ENCODE measurements at regions not wholly inside any gene's neighbourhood (a gene's known extent, or its start where the extent isn't known, plus 50 kb on each side); places are given as distances from the start of the nearest gene placed in this dataset.

DNA sequence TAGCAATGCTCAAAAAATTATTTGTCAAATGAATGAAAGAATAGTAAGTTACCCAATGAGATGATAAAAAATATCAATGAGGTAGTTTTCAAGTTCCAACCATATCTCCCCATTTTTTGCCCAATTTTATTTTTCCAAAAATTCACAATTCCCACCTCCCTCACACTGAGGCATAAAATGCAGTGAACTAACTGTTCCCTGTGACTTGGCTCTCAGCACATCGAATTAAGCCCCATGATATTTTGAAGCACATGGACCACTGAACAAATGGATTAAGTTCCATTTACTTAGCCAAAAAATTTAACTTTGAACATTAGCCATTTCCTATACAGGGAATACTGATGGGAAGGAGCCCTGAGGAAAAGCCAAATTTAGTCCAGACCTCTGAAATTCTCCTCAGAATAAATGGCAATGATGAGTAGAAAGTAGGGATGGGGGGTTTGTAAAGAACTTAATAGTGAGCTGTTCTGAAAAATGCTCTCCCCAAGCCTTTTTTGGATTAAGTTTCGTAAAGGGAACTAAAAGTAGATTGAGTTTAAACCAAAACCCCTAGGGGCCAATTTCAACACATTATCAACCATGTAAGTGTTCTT lies 166.3 kb upstream of the GRM3 start (continued):
- TF ChIP-seq, protein P1, sequence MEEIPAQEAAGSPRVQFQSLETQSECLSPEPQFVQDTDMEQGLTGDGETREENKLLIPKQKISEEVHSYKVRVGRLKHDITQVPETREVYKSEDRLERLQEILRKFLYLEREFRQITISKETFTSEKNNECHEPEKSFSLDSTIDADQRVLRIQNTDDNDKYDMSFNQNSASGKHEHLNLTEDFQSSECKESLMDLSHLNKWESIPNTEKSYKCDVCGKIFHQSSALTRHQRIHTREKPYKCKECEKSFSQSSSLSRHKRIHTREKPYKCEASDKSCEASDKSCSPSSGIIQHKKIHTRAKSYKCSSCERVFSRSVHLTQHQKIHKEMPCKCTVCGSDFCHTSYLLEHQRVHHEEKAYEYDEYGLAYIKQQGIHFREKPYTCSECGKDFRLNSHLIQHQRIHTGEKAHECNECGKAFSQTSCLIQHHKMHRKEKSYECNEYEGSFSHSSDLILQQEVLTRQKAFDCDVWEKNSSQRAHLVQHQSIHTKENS (CRISPR knock-in tag; IDR thresholded peaks at IDR 0.05) = no peak
- TF ChIP-seq GATAD2B (IDR thresholded peaks at IDR 0.05; ENCODE audit: borderline replicate concordance) (no peak), ZFP30 (CRISPR knock-in tag; IDR thresholded peaks at IDR 0.05; ENCODE audit: borderline replicate concordance) (no peak), CC2D1A (IDR thresholded peaks at IDR 0.05) (no peak)
- TF ChIP-seq, protein P2, sequence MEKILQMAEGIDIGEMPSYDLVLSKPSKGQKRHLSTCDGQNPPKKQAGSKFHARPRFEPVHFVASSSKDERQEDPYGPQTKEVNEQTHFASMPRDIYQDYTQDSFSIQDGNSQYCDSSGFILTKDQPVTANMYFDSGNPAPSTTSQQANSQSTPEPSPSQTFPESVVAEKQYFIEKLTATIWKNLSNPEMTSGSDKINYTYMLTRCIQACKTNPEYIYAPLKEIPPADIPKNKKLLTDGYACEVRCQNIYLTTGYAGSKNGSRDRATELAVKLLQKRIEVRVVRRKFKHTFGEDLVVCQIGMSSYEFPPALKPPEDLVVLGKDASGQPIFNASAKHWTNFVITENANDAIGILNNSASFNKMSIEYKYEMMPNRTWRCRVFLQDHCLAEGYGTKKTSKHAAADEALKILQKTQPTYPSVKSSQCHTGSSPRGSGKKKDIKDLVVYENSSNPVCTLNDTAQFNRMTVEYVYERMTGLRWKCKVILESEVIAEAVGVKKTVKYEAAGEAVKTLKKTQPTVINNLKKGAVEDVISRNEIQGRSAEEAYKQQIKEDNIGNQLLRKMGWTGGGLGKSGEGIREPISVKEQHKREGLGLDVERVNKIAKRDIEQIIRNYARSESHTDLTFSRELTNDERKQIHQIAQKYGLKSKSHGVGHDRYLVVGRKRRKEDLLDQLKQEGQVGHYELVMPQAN (IDR thresholded peaks at IDR 0.05; ENCODE audit: borderline replicate concordance) = no peak

DNA sequence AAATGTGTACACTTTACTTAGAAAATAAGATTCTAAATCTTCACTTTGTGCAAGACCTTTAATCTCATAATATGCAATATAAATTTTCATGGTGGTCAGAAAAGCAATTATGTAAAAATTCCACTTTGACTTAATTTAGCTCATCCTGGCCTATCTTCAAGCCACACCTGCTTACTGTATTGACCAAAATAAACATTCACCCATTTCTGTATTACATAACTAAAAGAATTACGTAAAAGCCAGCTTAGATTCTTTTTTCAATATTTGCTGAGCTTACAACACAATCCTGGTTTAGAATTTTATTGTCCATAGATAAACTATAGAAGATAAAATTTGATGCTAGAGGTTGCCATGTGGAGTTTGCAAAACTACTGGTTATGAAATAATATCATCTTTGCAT lies 172.9 kb upstream of the GRM3 start:
- H3K27ac ChIP-seq (ENCODE audit: extremely low read depth, low read depth, low read length) = no peak overlapping the region
- CTCF ChIA-PET (ENCODE audit: low intra/inter-chr PET ratio) = no interaction called here
- no peaks in the 10 kb centered on the region for H3K9me3 ChIP-seq (replicated peaks; ENCODE audit: control insufficient read depth, insufficient read depth, low read depth, low read length)
- FAIRE-seq (no peak), DNase-seq (ENCODE audit: extremely low read depth in 1 of 4, low spot score in 3 of 4) (no peak), ATAC-seq (no peak)
- no peak overlapping the region for H3K4me2 ChIP-seq (ENCODE audit: insufficient read depth, low read length)
- in situ Hi-C loops (cut with MboI) = loop anchor here (25.0 kb wide), 1 partner anchor 1433 kb away; no protein-coding TSS in a partner anchor
- no peaks in the 10 kb centered on the region for H3K4me1 ChIP-seq (replicated peaks in 1 of 2; ENCODE audit: control insufficient read depth in 2 of 2, insufficient read depth in 2 of 2, low read length in 2 of 2)
- H3K36me3 ChIP-seq (ENCODE audit: control insufficient read depth, insufficient read depth, low read length) = no peaks in the 10 kb centered on the region
- no peaks in the 10 kb centered on the region for H4K20me1 ChIP-seq (replicated peaks; ENCODE audit: control insufficient read depth, insufficient read depth, low read length)
- POLR2A ChIA-PET = no interaction called here
- H3K27me3 ChIP-seq (ENCODE audit: control insufficient read depth in 2 of 2, insufficient read depth in 2 of 2, low read length in 2 of 2) = no peaks in the 10 kb centered on the region
- H2AFZ ChIP-seq (ENCODE audit: low read depth, low read length) = no peak overlapping the region
- no TSS peak for BruUV-seq (replicated peaks)
- no peak overlapping the region for H3K9ac ChIP-seq (ENCODE audit: insufficient read depth in 1 of 2, low read depth in 2 of 2, low read length in 2 of 2)
- intact Hi-C loops (cut with micrococcal nuclease) = no loop called here
- no peaks in the 10 kb centered on the region for H3K9me1 ChIP-seq (ENCODE audit: control insufficient read depth, insufficient read depth, low read length)
- no peak overlapping the region for H3K4me3 ChIP-seq
- WGBS (ENCODE audit: insufficient coverage, low coverage, missing lambda C conversion rate) = 0% methylated on average over 1 of the region's 1 CpG
- H3K79me2 ChIP-seq (ENCODE audit: control insufficient read depth, insufficient read depth, low read length) = no peaks in the 10 kb centered on the region
- TF ChIP-seq, protein P3, sequence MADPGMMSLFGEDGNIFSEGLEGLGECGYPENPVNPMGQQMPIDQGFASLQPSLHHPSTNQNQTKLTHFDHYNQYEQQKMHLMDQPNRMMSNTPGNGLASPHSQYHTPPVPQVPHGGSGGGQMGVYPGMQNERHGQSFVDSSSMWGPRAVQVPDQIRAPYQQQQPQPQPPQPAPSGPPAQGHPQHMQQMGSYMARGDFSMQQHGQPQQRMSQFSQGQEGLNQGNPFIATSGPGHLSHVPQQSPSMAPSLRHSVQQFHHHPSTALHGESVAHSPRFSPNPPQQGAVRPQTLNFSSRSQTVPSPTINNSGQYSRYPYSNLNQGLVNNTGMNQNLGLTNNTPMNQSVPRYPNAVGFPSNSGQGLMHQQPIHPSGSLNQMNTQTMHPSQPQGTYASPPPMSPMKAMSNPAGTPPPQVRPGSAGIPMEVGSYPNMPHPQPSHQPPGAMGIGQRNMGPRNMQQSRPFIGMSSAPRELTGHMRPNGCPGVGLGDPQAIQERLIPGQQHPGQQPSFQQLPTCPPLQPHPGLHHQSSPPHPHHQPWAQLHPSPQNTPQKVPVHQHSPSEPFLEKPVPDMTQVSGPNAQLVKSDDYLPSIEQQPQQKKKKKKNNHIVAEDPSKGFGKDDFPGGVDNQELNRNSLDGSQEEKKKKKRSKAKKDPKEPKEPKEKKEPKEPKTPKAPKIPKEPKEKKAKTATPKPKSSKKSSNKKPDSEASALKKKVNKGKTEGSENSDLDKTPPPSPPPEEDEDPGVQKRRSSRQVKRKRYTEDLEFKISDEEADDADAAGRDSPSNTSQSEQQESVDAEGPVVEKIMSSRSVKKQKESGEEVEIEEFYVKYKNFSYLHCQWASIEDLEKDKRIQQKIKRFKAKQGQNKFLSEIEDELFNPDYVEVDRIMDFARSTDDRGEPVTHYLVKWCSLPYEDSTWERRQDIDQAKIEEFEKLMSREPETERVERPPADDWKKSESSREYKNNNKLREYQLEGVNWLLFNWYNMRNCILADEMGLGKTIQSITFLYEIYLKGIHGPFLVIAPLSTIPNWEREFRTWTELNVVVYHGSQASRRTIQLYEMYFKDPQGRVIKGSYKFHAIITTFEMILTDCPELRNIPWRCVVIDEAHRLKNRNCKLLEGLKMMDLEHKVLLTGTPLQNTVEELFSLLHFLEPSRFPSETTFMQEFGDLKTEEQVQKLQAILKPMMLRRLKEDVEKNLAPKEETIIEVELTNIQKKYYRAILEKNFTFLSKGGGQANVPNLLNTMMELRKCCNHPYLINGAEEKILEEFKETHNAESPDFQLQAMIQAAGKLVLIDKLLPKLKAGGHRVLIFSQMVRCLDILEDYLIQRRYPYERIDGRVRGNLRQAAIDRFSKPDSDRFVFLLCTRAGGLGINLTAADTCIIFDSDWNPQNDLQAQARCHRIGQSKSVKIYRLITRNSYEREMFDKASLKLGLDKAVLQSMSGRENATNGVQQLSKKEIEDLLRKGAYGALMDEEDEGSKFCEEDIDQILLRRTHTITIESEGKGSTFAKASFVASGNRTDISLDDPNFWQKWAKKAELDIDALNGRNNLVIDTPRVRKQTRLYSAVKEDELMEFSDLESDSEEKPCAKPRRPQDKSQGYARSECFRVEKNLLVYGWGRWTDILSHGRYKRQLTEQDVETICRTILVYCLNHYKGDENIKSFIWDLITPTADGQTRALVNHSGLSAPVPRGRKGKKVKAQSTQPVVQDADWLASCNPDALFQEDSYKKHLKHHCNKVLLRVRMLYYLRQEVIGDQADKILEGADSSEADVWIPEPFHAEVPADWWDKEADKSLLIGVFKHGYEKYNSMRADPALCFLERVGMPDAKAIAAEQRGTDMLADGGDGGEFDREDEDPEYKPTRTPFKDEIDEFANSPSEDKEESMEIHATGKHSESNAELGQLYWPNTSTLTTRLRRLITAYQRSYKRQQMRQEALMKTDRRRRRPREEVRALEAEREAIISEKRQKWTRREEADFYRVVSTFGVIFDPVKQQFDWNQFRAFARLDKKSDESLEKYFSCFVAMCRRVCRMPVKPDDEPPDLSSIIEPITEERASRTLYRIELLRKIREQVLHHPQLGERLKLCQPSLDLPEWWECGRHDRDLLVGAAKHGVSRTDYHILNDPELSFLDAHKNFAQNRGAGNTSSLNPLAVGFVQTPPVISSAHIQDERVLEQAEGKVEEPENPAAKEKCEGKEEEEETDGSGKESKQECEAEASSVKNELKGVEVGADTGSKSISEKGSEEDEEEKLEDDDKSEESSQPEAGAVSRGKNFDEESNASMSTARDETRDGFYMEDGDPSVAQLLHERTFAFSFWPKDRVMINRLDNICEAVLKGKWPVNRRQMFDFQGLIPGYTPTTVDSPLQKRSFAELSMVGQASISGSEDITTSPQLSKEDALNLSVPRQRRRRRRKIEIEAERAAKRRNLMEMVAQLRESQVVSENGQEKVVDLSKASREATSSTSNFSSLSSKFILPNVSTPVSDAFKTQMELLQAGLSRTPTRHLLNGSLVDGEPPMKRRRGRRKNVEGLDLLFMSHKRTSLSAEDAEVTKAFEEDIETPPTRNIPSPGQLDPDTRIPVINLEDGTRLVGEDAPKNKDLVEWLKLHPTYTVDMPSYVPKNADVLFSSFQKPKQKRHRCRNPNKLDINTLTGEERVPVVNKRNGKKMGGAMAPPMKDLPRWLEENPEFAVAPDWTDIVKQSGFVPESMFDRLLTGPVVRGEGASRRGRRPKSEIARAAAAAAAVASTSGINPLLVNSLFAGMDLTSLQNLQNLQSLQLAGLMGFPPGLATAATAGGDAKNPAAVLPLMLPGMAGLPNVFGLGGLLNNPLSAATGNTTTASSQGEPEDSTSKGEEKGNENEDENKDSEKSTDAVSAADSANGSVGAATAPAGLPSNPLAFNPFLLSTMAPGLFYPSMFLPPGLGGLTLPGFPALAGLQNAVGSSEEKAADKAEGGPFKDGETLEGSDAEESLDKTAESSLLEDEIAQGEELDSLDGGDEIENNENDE (IDR thresholded peaks at IDR 0.05; ENCODE audit: low read depth, low read length) = no peak

All from K562 (cell line).